ENCODE measurements at regions not wholly inside any gene's neighbourhood (a gene's known extent, or its start where the extent isn't known, plus 50 kb on each side); places are given as distances from the start of the nearest gene placed in this dataset.

DNA sequence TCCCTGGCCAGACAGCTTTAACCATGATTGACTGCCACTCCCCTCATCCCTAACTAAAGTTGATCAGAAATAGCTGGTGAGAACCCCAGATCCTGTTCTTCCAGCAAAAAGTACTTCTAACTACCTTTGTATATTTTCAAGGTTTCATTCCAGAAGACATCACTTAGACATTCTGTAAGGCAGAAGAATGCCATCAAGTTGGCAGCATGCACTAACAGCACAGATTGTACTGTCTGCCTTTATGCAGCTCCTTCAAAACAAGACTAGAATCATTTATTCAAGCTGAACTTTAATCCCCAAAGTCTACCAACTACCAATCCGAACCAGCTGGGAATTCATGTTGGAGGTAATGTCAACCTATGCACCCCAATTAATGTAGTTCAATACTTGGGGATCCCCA, 167.6 kb upstream of the KLHL1 start:
- DNase-seq (ENCODE audit: low read depth, low spot score) (no peak), FAIRE-seq (no peak)
- POLR2A ChIA-PET: no interaction called here
- Histone ChIP-seq H3K9ac (replicated peaks; ENCODE audit: extremely low read depth, insufficient read depth, low read length) (no peak overlapping the region), H3K36me3 (ENCODE audit: control insufficient read depth in 2 of 2, extremely low read depth in 1 of 2, insufficient read depth in 2 of 2, low read length in 2 of 2) (no peaks in the 10 kb centered on the region), H3K79me2 (ENCODE audit: control insufficient read depth, insufficient read depth, low read length) (no peaks in the 10 kb centered on the region), H3K9me1 (replicated peaks; ENCODE audit: control insufficient read depth, extremely low read depth, insufficient read depth, low read length) (no peaks in the 10 kb centered on the region), H3K27ac (ENCODE audit: insufficient read depth, low read depth, low read length) (no peak overlapping the region), H3K9me3 (replicated peaks; ENCODE audit: control insufficient read depth, insufficient read depth, low read length) (peaks cover 2% of the 10 kb centered on the region), H4K20me1 (replicated peaks; ENCODE audit: control insufficient read depth, extremely low read depth, insufficient read depth, low read length) (no peaks in the 10 kb centered on the region), H3K4me2 (ENCODE audit: insufficient read depth, low read length) (no peak overlapping the region), H3K4me1 (ENCODE audit: control insufficient read depth, extremely low read depth, insufficient read depth, low read length) (no peaks in the 10 kb centered on the region), H3K27me3 (ENCODE audit: control insufficient read depth in 2 of 2, insufficient read depth in 2 of 2, low read length in 2 of 2) (no peaks in the 10 kb centered on the region), H2AFZ (ENCODE audit: low read depth, low read length) (no peak overlapping the region), H3K4me3 (replicated peaks in 1 of 3; ENCODE audit: insufficient read depth in 1 of 3, low read depth in 1 of 3, low read length in 3 of 3) (no peak overlapping the region)
- CTCF ChIA-PET: no interaction called here
- TF ChIP-seq POLR2AphosphoS5 (IDR thresholded peaks at IDR 0.05; ENCODE audit: insufficient read depth, low read depth, low read length) (no peak), POLR2A (IDR thresholded peaks at IDR 0.05; ENCODE audit: low read depth, low read length) (no peak), FOS (IDR thresholded peaks at IDR 0.05; ENCODE audit: borderline replicate concordance, insufficient read depth, low read length) (no peak), MYC (IDR thresholded peaks at IDR 0.05; ENCODE audit: low read depth, low read length) (no peak), JUN (IDR thresholded peaks at IDR 0.05; ENCODE audit: borderline replicate concordance, insufficient read depth, insufficient read length, low read depth) (no peak), EZH2 (IDR thresholded peaks at IDR 0.05; ENCODE audit: borderline replicate concordance, low read depth, low read length, severe bottlenecking) (no peak), GATA2 (IDR thresholded peaks at IDR 0.05; ENCODE audit: insufficient read depth, insufficient read length, low read depth, low read length) (no peak)
- TF ChIP-seq, protein P1, sequence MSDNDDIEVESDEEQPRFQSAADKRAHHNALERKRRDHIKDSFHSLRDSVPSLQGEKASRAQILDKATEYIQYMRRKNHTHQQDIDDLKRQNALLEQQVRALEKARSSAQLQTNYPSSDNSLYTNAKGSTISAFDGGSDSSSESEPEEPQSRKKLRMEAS (IDR thresholded peaks at IDR 0.05; ENCODE audit: insufficient read depth, insufficient read length): no peak
- TF ChIP-seq, protein P2, sequence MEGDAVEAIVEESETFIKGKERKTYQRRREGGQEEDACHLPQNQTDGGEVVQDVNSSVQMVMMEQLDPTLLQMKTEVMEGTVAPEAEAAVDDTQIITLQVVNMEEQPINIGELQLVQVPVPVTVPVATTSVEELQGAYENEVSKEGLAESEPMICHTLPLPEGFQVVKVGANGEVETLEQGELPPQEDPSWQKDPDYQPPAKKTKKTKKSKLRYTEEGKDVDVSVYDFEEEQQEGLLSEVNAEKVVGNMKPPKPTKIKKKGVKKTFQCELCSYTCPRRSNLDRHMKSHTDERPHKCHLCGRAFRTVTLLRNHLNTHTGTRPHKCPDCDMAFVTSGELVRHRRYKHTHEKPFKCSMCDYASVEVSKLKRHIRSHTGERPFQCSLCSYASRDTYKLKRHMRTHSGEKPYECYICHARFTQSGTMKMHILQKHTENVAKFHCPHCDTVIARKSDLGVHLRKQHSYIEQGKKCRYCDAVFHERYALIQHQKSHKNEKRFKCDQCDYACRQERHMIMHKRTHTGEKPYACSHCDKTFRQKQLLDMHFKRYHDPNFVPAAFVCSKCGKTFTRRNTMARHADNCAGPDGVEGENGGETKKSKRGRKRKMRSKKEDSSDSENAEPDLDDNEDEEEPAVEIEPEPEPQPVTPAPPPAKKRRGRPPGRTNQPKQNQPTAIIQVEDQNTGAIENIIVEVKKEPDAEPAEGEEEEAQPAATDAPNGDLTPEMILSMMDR (IDR thresholded peaks at IDR 0.05; ENCODE audit: extremely low read depth in 1 of 2, insufficient read depth in 1 of 2, low read depth in 1 of 2, low read length in 2 of 2): no peak
- intact Hi-C loops (cut with micrococcal nuclease): no loop called here
- dilution Hi-C loops (cut with MboI; ENCODE audit: extremely low pct_ligation_motif_present, low sequenced_read_pairs): no loop called here
- no TSS peak for BruUV-seq (replicated peaks)
